ENCODE measurements at regions not wholly inside any gene's neighbourhood (a gene's known extent, or its start where the extent isn't known, plus 50 kb on each side); places are given as distances from the start of the nearest gene placed in this dataset.

GRCh38 chr10:27601503-27601902 is 97.4 kb downstream of the RAB18 start:
- no peak for TF ChIP-seq CTCF (conservative IDR thresholded peaks at IDR 0.05; ENCODE audit: low read depth, low read length)
- TF ChIP-seq EZH2phosphoT487 (IDR thresholded peaks at IDR 0.05; ENCODE audit: borderline replicate concordance, low read length) = no peak
- no peak for TF ChIP-seq EZH2 (IDR thresholded peaks at IDR 0.05; ENCODE audit: low read length, unreplicated experiment)
